ENCODE measurements at regions not wholly inside any gene's neighbourhood (a gene's known extent, or its start where the extent isn't known, plus 50 kb on each side); places are given as distances from the start of the nearest gene placed in this dataset.

DNA sequence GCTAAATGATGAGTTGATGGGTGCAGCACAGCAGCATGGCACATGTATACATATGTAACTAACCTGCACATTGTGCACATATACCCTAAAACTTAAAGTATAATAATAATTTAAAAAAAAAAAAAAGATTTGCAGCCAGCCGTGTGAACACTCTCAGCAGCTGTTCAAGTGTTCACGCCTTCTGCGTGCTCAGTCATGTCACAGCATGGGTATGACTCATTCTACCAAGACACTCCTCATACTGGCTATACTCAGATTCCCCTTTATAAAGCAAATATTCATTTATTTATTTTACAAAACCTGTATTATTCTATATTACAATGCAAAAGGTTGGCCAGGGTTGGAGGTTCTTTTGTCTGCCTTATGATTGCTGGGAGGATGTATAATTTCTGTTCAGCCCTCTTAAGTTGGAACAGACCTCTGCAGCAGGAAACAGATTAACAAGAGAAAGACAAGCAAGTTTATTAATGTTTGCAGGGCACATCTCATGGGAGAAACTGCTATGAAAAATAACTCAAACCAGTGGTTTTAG, 1230.6 kb upstream of the CHAC2 start:
- Histone ChIP-seq H3K4me2 (ENCODE audit: insufficient read depth, low read length, poor library complexity, severe bottlenecking) (no peak overlapping the region), H3K14ac (ENCODE audit: low read length) (no peak overlapping the region), H3K79me1 (ENCODE audit: low read depth, low read length) (no peaks in the 10 kb centered on the region), H3K4ac (ENCODE audit: low read length) (no peak overlapping the region), H2BK12ac (ENCODE audit: low read length) (no peak overlapping the region), H3K27ac (replicated peaks; ENCODE audit: low read length) (no peak overlapping the region), H4K8ac (ENCODE audit: low read depth, low read length) (no peak overlapping the region), H3K36me3 (replicated peaks in 1 of 2; ENCODE audit: control insufficient read depth in 2 of 2, insufficient read depth in 2 of 2, low read length in 2 of 2) (no peaks in the 10 kb centered on the region), H2BK15ac (ENCODE audit: low read length) (no peak overlapping the region), H3K23ac (ENCODE audit: low read depth, low read length, poor library complexity) (no peak overlapping the region), H4K91ac (ENCODE audit: low read depth, low read length, poor library complexity) (no peak overlapping the region), H2BK5ac (ENCODE audit: low read length) (no peak overlapping the region), H2AFZ (ENCODE audit: low read length) (no peak overlapping the region), H3K27me3 (ENCODE audit: control insufficient read depth in 3 of 3, insufficient read depth in 3 of 3, low read depth in 1 of 3, low read length in 3 of 3) (no peaks in the 10 kb centered on the region), H3K9me3 (replicated peaks in 1 of 2; ENCODE audit: control insufficient read depth in 2 of 2, insufficient read depth in 1 of 2, low read depth in 1 of 2, low read length in 2 of 2) (no peaks in the 10 kb centered on the region), H3K4me1 (ENCODE audit: control insufficient read depth in 2 of 2, insufficient read depth in 1 of 2, low read depth in 1 of 2, low read length in 2 of 2) (no peaks in the 10 kb centered on the region), H3K18ac (ENCODE audit: low read length) (no peak overlapping the region), H3K4me3 (ENCODE audit: low read length in 2 of 2) (no peak overlapping the region), H2AK5ac (ENCODE audit: low read depth, low read length) (no peak overlapping the region), H2BK120ac (ENCODE audit: low read depth, low read length) (no peak overlapping the region), H3K9ac (ENCODE audit: low read depth, low read length, poor library complexity) (no peak overlapping the region)
- no CpG with 5 or more reads among the region's 3 CpGs for WGBS, 2 donors (ENCODE audit: extremely low coverage in 2 of 2, insufficient read length in 2 of 2, insufficient replicate concordance in 1 of 2)
- no peak for DNase-seq (ENCODE audit: low spot score)

DNA sequence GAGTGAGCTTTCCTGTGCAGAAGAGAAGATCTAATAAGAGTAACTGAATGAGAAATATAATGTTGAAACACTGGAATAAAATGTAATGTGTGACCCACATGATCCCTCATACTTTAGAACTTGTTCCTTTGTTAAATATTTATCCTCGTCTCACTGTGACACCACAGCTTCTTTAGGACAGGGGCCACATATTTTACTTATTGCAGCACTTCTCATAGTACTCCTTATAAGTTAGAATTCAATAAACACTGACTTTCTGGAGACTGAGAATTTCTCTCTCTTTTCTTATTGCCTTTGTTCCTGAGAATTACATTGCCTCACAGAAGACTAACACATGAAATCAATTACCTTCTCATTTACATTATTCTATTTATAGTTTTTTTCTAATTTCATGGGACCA, 1234.6 kb upstream of the CHAC2 start:
- WGBS, 2 donors (ENCODE audit: extremely low coverage in 2 of 2, insufficient read length in 2 of 2, insufficient replicate concordance in 1 of 2): no CpG with 5 or more reads among the region's 1 CpG
- no peaks in the 10 kb centered on the region for H3K9me3 ChIP-seq (replicated peaks in 1 of 2; ENCODE audit: control insufficient read depth in 2 of 2, insufficient read depth in 1 of 2, low read depth in 1 of 2, low read length in 2 of 2)
- no peaks in the 10 kb centered on the region for H3K4me1 ChIP-seq (ENCODE audit: control insufficient read depth in 2 of 2, insufficient read depth in 1 of 2, low read depth in 1 of 2, low read length in 2 of 2)
- no peak for DNase-seq (ENCODE audit: low spot score)
- H2BK15ac ChIP-seq (ENCODE audit: low read length): no peak overlapping the region
- H2AK5ac ChIP-seq (ENCODE audit: low read depth, low read length): no peak overlapping the region
- no peak overlapping the region for H3K27ac ChIP-seq (replicated peaks; ENCODE audit: low read length)
- H3K27me3 ChIP-seq (ENCODE audit: control insufficient read depth in 3 of 3, insufficient read depth in 3 of 3, low read depth in 1 of 3, low read length in 3 of 3): no peaks in the 10 kb centered on the region
- no peak overlapping the region for H3K9ac ChIP-seq (ENCODE audit: low read depth, low read length, poor library complexity)
- no peak overlapping the region for H3K23ac ChIP-seq (ENCODE audit: low read depth, low read length, poor library complexity)
- H2BK12ac ChIP-seq (ENCODE audit: low read length): no peak overlapping the region
- no peak overlapping the region for H2BK5ac ChIP-seq (ENCODE audit: low read length)
- no peak overlapping the region for H2AFZ ChIP-seq (ENCODE audit: low read length)
- H3K79me1 ChIP-seq (ENCODE audit: low read depth, low read length): no peaks in the 10 kb centered on the region
- H4K8ac ChIP-seq (ENCODE audit: low read depth, low read length): no peak overlapping the region
- H3K4me2 ChIP-seq (ENCODE audit: insufficient read depth, low read length, poor library complexity, severe bottlenecking): no peak overlapping the region
- H3K4ac ChIP-seq (ENCODE audit: low read length): no peak overlapping the region
- no peak overlapping the region for H2BK120ac ChIP-seq (ENCODE audit: low read depth, low read length)
- no peak overlapping the region for H3K14ac ChIP-seq (ENCODE audit: low read length)
- no peak overlapping the region for H3K18ac ChIP-seq (ENCODE audit: low read length)
- H3K4me3 ChIP-seq (ENCODE audit: low read length in 2 of 2): no peak overlapping the region
- H3K36me3 ChIP-seq (replicated peaks in 1 of 2; ENCODE audit: control insufficient read depth in 2 of 2, insufficient read depth in 2 of 2, low read length in 2 of 2): no peaks in the 10 kb centered on the region
- no peak overlapping the region for H4K91ac ChIP-seq (ENCODE audit: low read depth, low read length, poor library complexity)

DNA sequence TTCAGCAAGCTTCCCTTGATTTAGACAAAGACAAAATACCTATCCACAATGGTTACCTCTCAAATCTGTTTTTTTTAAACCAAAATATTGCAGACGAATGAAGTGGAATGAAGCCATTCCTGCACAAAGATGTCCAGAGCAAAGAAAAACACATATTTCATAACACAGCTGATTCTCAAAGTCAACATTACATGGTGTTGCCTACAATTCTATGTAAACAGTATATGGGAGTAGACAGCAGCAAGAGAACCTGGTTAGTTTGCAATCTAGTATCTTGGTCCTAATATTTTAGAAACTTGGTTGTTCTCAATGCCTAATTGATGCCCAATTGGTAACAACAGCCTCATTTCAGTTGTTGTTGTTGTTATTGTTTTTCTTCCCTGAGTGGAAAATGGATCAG, 1240.9 kb upstream of the CHAC2 start:
- Histone ChIP-seq H2BK15ac (ENCODE audit: low read length) (no peak overlapping the region), H3K27me3 (ENCODE audit: control insufficient read depth in 3 of 3, insufficient read depth in 3 of 3, low read depth in 1 of 3, low read length in 3 of 3) (no peaks in the 10 kb centered on the region), H3K4me3 (ENCODE audit: low read length in 2 of 2) (no peak overlapping the region), H3K4ac (ENCODE audit: low read length) (no peak overlapping the region), H3K14ac (ENCODE audit: low read length) (no peak overlapping the region), H2AK5ac (ENCODE audit: low read depth, low read length) (no peak overlapping the region), H3K9ac (ENCODE audit: low read depth, low read length, poor library complexity) (no peak overlapping the region), H3K4me2 (ENCODE audit: insufficient read depth, low read length, poor library complexity, severe bottlenecking) (no peak overlapping the region), H3K27ac (replicated peaks; ENCODE audit: low read length) (no peak overlapping the region), H2AFZ (ENCODE audit: low read length) (no peak overlapping the region), H4K91ac (ENCODE audit: low read depth, low read length, poor library complexity) (no peak overlapping the region), H2BK120ac (ENCODE audit: low read depth, low read length) (no peak overlapping the region), H4K8ac (ENCODE audit: low read depth, low read length) (no peak overlapping the region), H3K4me1 (ENCODE audit: control insufficient read depth in 2 of 2, insufficient read depth in 1 of 2, low read depth in 1 of 2, low read length in 2 of 2) (no peaks in the 10 kb centered on the region), H3K18ac (ENCODE audit: low read length) (no peak overlapping the region), H2BK12ac (ENCODE audit: low read length) (no peak overlapping the region), H2BK5ac (ENCODE audit: low read length) (no peak overlapping the region), H3K23ac (ENCODE audit: low read depth, low read length, poor library complexity) (no peak overlapping the region), H3K9me3 (replicated peaks in 1 of 2; ENCODE audit: control insufficient read depth in 2 of 2, insufficient read depth in 1 of 2, low read depth in 1 of 2, low read length in 2 of 2) (no peaks in the 10 kb centered on the region), H3K36me3 (replicated peaks in 1 of 2; ENCODE audit: control insufficient read depth in 2 of 2, insufficient read depth in 2 of 2, low read length in 2 of 2) (no peaks in the 10 kb centered on the region), H3K79me1 (ENCODE audit: low read depth, low read length) (no peaks in the 10 kb centered on the region)
- no peak for DNase-seq (ENCODE audit: low spot score)
- WGBS, 2 donors (ENCODE audit: extremely low coverage in 2 of 2, insufficient read length in 2 of 2, insufficient replicate concordance in 1 of 2): no CpG with 5 or more reads among the region's 1 CpG

DNA sequence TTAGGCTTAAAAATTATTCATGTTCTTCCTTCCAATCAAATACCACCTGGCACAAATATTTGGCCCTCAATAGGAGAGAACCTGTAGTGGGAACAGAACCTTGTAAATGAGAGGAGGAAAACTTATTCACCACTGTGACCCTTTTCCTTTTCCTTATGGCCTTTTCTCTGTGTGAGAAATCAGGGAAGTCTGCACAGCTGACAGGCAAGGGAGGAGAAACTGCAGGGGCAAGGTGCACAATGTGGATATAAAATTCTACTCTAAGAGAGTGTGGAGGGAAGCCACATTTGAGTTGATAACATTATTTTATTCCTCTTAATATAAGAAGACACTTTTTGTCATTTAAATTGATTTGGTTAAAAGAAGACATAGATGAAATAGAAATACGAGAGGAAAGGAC, 1247.0 kb upstream of the CHAC2 start:
- Histone ChIP-seq H2BK120ac (ENCODE audit: low read depth, low read length) (no peak overlapping the region), H3K14ac (ENCODE audit: low read length) (no peak overlapping the region), H4K8ac (ENCODE audit: low read depth, low read length) (no peak overlapping the region), H3K27ac (replicated peaks; ENCODE audit: low read length) (no peak overlapping the region), H4K91ac (ENCODE audit: low read depth, low read length, poor library complexity) (no peak overlapping the region), H3K18ac (ENCODE audit: low read length) (no peak overlapping the region), H3K4me3 (ENCODE audit: low read length in 2 of 2) (no peak overlapping the region), H3K9ac (ENCODE audit: low read depth, low read length, poor library complexity) (no peak overlapping the region), H2BK12ac (ENCODE audit: low read length) (no peak overlapping the region), H2AFZ (ENCODE audit: low read length) (no peak overlapping the region), H3K4me2 (ENCODE audit: insufficient read depth, low read length, poor library complexity, severe bottlenecking) (no peak overlapping the region), H3K79me1 (ENCODE audit: low read depth, low read length) (no peaks in the 10 kb centered on the region), H3K23ac (ENCODE audit: low read depth, low read length, poor library complexity) (no peak overlapping the region), H2BK15ac (ENCODE audit: low read length) (no peak overlapping the region), H2AK5ac (ENCODE audit: low read depth, low read length) (no peak overlapping the region), H3K4ac (ENCODE audit: low read length) (no peak overlapping the region), H3K36me3 (replicated peaks in 1 of 2; ENCODE audit: control insufficient read depth in 2 of 2, insufficient read depth in 2 of 2, low read length in 2 of 2) (no peaks in the 10 kb centered on the region), H3K9me3 (replicated peaks in 1 of 2; ENCODE audit: control insufficient read depth in 2 of 2, insufficient read depth in 1 of 2, low read depth in 1 of 2, low read length in 2 of 2) (no peaks in the 10 kb centered on the region), H3K27me3 (ENCODE audit: control insufficient read depth in 3 of 3, insufficient read depth in 3 of 3, low read depth in 1 of 3, low read length in 3 of 3) (no peaks in the 10 kb centered on the region), H3K4me1 (ENCODE audit: control insufficient read depth in 2 of 2, insufficient read depth in 1 of 2, low read depth in 1 of 2, low read length in 2 of 2) (no peaks in the 10 kb centered on the region), H2BK5ac (ENCODE audit: low read length) (no peak overlapping the region)
- no CpG with 5 or more reads among the region's 1 CpG for WGBS, 2 donors (ENCODE audit: extremely low coverage in 2 of 2, insufficient read length in 2 of 2, insufficient replicate concordance in 1 of 2)
- no peak for DNase-seq (ENCODE audit: low spot score)

Measured in neuronal stem cell (in vitro differentiated cells).